ENCODE measurements at regions not wholly inside any gene's neighbourhood (a gene's known extent, or its start where the extent isn't known, plus 50 kb on each side); places are given as distances from the start of the nearest gene placed in this dataset.
"Not testable (repeated sequence)": the region's sequence is repeated elsewhere in the genome, so short reads cannot be mapped to it uniquely, and the experiment has no call there.

DNA sequence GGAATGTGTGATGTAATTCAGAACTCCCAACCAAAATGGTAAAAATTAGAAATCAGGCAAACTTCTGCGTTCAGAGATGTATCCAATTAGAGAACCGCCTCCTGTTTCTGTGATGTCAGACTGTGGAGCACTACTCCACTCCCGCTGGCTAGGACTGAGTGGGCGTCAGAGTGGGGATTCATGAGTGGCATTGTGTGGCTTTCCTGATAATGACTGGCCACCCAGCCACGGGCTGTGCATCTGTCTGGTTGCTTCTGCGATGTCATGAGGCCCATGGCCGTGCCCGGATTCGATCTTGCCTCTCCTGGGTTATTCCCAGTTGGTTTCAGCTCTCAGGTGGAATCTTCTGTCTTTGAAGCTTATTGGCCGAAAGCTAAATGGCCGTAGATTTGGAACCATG, 87.1 kb upstream of the KCNA1 start:
- no peak for DNase-seq

DNA sequence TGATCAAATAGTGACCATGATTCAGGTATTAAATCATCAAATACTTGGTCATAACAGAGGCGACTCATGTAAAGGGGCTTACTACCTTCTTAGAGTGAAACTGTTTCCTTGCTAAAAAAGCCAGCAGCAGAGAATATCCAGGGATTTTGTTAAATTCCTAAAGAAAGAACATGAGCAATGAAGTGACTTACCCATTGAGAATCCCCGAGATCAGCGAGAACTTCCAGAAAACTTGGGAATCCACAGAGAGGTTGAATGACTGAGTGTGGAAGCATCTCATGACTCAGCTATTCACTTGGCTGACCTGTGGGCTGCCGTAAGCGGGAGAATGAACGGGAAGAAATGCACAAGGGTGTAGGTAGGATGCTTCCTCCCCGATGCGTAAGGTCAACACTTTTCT, 85.3 kb upstream of the KCNA1 start:
- no peak for DNase-seq

DNA sequence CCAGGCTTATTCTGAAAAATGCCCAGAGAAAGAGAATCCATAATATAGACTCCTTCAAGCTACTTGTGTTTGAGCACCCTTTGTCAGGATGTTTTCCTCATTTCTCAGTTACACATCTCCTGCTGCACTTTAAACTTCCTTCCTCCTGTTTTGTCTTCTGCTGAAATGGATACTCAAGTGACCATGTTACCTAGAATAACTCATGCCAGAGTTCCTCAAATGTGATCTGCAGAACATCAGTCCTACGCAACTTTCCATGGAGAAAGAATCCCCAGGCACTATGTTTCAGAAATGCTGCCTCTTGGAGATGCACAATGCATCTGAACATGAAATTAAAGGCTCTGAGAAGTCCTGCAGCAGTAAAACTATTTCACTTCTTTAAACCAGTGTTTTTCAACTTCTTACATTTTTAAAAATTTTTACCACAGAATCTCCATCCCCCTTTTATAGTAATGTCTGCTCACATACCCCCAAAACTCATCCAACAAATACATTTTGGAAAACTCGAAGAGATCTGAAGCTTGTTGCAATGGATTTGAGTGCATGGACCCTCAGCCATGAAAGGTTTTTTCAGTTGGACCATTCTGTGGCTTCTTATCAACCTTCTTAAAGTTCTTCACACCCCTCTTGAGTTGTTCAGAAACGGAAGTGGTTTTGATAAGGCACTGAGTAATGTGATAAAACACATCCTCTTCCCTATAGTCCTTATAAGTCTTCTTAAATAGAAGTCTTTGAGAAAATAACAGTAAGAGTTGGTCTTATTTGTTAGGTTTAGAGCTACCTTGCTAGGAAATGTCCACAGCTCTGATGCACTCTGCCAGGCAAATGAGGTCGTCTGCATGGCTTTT, 84.5 kb upstream of the KCNA1 start:
- DNase-seq: no peak

DNA sequence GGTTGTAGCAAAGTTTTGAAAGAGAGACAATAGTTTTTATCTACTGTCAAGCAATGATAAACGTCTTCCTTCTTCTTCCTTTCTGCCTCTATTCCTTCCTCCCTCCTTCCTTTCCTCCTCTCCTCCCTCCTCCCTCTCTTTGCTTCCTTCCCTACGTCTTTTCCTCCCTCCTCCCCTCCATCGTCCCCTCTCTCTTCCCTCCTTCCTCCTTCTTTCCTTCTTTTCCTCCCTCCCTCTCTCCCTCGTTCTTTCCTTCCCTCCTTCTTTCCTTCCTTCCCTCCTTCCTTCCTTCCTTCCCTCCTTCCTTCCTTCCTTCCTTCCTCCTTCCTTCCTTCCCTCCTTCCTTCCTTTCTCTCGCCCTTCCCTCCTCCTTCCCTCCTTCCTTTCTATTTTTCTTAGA, 82.8 kb upstream of the KCNA1 start:
- DNase-seq: no peak

DNA sequence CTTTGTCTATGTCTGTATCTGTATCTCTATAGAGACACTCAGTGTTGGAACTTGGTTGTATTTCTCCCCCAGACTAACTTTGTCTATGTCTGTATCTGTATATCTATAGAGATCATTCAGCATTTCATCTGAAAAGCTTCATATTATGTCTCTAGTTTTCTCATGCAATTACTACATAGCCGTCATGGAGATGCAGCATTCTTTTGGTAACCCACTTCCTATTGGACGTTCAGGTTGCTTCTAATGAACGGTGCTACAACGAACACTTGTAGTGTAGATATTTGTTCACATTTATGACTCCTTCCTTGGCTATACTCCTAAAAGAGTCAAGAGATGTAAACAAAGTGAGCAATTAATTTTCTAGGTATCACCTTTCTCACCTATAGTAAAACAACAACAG, 81.5 kb upstream of the KCNA1 start:
- DNase-seq: no peak

DNA sequence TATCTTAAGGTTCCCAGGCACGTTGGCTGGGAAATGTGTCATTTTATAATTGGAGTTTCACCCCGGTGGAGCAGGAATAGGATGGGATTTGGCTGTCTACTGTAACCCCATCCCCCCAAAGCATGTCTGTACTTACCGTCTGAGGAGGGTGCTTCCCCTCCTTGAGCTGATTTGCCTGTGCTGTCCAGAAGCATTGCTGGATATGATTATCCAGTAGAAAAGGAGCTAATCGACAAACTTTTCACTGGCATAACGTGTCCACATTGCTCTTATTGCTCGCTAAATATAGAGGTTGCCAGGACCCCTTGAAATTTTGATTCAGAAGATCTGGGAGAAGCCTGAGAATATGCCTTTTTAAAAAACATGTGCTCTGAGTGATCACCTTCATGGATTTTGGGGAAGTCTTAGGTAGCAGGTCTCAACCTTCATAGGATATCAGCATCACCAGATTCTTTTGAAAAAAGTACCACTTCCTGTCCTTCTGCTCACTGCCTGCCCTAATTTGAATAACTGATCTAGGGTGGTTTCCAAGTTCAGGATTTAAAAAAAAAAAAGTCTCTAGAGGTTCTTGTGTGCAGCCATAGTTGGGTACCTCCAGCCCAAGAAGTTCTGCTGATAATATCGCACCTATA, 80.4 kb upstream of the KCNA1 start:
- DNase-seq: no peak

DNA sequence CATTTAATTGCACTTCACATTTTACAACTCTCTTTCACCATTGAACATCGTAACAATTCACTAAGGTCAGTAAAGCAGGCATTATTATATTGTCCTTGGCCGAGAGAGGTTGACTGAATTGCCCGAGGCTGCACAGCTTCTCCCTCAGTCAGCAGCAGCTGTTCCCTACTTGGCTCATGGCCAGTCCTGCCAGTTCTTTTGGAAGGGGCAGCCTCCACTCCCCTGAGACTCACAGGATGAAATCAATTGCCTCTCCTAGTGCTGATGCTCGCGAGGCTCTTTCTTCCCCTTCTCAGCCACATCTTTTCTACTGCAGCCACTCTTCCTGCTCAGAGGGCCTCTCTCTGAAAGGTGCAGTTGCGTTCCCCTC, 79.9 kb upstream of the KCNA1 start:
- DNase-seq: no peak

DNA sequence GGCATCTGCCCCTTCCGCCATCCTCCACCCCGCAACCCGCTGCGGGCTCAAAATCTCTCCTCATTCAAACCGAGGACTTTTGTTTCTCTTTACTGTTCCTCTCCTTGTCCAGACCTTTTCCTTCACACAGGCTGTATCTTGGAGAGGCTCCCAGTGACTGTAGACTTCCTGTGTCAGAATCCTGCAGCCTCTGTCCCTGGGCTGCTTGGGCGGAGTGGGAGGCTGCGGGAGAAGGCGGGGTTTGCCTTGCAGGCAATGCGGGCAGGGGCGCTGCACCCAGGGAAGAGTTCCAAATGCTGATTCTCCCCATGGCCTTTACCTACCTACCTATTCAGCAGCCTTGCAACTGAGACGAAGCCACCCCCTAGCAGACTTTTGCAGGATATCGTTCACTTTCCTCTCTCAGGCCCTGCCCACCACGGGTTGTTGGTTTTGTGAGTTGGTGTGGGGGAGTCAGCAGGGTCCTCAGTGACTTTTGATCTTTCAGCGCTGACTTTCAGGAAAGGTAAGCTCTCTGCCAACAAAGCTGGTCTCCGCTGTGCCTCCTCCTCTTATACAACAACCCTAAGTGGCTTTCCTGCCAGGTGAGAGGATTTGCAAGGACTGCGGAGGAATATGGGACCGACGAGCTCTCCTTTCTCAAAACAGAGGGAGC, 79.0 kb upstream of the KCNA1 start:
- no peak for DNase-seq

DNA sequence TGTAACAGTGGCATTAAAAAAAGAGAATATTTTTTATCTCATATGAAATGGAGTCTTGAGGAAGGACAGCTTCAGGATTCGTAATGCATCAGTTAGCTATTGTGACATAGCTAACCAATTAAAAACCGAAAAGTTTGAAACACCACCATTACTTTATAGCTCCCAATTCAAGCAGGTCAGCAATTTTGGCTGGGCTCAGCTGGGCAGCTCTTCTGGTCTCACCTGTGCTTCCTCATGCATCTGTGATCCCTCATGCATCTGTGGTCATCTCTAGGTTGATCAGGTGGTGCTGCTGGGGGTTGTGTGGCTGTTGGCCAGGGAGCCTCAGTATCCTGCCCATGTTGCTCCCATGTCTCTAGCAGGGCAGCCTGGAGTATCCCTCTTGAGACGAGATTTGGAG, 76.7 kb upstream of the KCNA1 start:
- DNase-seq: no peak

DNA sequence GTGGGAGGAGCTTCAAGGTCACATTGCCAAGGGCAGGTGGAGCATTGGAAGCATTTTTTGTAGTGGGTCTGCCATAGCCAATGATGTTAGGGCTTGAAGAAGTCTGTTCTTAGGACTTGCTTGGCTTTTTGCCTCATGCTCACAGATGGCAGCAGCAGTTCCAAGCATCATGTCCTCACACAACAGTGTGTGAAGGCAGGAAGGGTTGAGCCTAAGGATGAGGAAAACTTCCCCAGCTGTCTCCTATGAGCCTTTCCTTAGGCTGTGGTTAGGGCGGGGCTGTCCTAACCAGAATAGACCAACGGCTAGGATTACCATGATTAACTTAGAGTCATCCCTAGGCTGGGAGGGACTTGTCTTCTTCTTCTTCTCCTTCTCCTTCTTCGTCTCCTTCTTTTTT, 76.2 kb upstream of the KCNA1 start:
- no peak for DNase-seq

DNA sequence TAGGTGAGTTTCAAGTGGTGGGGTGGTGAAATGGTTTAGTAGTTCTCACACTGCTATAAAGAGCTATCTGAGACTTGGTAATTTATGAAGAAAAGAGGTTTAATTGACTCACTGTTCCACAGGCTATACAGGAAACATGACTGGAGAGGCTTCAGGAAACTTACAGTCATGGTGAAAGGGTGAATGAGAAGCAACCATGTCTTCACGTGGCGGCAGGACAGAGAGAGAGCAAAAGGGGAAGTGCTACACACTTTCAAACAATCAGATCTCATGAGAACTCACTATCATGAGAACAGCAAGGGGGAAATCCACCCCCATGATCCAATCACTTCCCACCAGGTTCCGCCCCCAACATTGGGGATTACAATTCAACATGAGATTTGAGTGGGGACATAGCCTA, 67.3 kb upstream of the KCNA1 start:
- DNase-seq: not testable (repeated sequence)

DNA sequence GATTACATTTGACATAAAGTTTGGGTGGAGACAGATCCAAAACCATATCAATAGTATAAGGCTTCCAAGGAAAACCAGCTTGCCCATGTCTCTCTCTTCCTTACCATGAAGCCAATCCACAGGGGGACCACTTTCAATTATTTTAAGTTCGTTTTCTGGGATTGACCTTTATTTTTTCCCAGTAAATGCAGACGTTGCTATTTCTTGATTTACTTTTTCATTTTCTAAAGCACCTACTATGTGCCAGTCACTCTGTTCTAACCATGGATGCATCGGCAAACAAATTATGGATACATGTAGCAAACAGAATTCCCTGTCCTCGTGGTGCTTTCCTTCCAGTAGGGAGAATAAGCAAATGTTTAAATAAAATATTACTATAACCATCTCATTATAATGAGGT, 65.8 kb upstream of the KCNA1 start:
- DNase-seq: no peak

DNA sequence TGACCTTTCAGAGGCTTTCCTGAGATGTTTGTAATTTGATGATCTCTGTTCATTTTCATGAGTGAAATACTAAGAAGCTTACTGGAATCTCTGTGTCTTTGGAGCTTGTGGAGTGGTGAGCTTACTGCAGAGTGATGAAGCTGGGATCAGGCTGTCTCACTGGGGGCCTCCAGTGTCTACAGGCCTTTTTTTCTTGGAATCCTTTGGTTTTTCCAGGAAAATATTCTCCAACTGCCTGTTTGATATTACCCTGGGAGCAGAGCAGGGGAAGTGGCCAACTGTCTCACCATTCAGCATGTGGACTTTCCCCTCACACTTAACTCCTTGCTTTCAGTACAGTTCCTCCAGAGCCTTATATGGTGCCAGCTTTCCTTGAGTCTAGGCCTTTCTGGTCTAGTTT, 62.0 kb upstream of the KCNA1 start:
- no peak for DNase-seq

DNA sequence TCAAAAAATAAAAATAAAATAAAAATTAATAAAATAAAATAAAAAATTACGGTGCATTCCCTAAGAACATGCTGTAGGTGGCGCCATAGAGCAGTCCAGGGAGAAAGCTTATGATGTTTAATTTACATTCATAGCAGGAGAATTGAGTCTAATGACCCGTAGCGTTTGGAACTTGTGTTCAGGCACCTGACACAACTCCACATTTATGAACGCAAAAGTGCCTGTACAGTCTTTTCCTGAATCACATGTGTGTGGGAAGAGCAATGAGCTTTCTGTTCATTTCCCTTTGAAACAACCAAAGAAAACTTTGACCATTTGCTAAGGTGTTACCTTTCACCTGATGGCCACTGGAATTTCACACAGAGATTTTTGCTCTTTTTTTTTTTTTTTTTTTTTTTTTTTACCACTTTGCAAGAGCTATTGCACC, 60.6 kb upstream of the KCNA1 start:
- DNase-seq: no peak

DNA sequence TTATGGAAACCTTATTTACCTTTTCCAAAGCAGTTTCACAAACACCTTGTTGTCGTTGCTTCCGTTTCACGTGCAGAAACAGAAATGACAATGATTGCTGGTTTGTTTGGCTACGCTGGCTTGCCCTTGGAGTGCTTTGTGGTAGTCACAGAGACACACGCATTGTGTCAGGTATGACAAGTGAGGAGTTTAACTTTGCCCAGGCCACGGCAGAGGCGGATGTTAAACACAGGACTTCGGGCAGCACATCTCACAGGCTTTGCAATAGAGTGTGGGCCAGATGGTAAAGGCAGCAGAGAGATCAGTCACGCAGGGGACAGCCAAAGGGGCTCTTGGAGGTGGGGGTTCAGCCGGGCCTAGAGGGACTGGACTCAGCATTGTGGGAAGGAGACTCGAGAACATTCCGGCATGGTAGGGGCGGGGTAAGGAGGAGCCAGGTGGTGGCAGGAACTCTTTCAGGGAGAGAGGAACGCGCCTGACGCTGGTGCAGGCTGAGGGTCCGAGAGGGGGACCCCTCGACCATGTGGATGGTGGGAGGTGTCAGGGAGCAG, 59.8 kb upstream of the KCNA1 start:
- DNase-seq: no peak

DNA sequence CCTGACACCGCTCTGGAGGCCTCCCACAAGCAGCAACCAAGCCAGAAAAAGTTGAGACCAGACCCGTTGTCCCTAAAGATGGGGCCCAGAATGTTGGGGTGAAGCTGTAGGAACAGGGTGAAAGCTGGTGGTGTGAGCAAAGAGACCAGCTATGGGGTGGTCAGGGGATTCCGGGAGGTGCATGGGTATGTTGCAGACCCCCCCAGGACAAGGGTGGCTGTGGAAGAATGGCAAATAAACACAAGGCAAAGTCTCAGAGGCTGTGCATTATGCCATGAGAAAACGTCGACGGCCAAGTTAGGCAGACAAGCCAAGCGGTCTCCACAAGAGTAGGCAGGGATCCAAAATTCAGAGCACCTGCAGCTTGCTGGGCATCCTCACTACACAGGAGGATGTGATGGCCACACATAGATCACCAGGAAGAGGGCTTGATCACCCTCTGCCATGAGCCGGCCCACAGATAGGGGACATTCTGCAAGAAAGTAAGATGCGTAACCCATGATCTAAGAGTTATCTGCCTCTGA, 58.8 kb upstream of the KCNA1 start:
- DNase-seq: no peak

DNA sequence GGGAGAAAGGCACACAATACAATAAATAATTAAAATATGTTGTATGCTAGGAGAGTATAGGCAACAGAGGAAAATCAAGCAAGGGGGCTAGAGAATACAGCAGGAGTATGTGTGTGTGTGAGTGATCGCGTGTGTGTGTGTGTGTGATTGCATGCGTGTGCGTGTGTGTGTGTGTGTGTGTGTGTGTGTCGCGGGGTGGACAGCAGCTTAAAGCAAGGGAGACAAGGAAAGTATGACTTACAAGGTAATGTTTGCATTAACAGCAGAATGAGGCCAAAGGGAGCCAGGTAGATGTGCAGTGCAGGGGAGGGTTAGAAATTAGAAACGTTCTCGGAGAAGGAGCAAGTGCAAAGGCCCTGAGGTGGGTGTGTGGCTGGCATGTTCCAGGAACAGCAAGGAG, 57.4 kb upstream of the KCNA1 start:
- DNase-seq: no peak

DNA sequence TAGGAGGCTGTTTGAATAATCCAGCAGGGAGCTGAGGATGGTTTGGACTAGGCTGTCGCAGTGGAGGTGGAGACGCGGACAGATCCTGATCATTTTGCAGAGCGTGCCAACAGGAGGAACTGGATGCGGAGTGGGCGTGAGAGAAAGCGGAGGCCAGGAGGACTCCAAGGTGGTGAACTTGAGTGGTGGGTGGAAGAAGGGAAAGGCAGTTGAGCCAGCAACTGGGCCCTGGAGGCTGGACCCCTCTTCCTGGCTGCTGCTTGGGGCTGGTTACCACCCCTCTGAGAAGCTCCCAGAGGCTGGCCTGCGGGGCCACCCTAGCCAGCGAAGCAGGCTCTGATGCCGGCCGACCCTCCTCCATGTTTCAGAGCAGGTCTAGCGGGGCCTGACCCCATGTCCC, 56.8 kb upstream of the KCNA1 start:
- no peak for DNase-seq

DNA sequence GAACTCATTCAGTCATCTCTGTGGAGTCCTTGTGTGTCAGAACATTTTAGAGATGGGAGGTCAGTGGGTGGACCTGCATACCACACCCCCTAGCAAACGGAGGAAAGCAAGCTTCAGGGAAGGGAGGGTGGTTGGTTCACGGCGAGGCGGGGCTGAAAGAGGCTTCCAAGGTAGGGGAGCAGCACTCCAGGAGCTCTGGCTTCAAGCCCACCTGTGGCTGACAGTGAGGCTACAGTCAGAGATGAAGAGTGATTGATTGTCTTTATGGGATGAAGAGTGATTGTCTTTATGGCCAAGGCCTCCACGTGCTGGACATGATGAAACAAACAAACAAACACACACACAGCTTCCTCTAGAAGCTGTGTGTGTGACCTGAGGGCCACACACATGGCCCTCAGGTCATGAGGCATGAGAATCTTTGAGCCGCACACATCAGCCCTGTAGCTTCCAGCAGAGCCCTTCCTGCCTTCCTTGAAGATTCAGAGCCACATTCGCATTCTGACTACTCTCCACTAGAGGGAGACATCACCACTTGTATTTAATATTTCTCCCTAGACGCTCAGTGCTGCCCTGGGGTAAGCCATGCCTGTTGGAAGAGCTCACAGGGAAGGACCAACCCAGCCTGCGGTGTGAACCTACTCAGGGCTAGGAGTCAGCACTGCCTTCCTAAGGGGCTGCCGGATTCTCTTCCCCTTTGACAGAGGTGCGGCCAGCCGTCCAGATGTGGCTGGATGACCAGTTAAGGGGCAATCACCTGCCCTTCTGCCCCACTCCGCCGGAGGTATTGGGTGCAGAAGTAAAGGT, 54.4 kb upstream of the KCNA1 start:
- peak; percentile 31 for DNase-seq

DNA sequence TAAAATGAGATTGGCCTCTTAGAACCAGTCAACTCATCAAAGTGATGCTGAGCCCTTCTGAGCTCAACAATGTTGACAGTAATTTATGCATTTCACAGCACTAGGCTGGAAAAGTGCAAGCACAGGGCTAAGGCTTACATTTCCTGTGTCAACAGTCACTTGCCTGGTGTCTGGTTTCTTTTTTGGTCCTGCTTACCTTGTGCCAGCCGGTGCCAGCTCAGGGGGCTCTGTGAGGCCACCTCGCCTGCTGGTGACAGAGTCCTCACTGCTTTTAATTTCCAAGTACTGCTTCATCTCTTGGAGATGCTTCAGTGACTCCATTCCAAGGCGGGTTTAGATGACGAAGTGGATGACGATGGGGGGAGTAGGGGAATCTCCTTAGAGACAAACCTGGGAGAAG, 53.1 kb upstream of the KCNA1 start:
- no peak for DNase-seq

DNA sequence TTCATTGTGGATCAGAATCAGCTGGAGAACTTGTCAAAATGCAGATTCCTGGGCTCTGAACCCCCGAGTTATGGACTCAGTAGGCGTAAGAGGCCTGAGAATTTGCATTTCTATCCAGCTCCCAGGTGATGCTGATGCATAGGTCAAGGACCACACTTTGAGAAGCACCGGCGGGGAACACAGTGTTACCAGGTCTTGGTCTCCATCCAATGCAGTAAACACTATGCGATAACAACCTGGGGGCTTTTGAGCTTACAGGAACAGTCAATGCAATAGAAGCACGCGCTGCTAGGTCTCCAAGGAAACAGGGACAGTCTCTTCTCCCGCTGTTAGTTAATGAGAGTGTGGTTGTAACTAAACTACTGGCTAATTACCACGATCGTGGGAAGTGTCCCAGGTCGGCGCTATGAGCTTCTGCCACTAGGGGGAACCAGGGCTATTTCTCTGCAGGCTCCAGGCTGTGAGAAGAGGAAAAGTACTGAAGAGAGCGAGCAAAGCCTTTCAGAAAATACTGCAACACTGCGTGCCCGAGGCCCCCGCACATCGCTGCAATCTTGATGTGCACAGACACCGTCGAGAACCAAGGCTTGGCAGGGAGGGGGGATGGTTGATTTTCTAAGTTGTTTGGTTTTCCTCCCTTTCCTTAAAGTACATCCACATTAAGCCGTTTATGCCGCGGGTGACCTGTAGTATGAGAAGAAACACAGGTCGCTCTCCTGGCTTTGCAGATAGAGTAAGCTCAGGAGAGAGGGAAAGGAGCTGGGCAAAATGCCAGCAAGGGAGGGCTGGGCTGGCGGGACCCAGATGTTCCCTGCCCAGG, 52.0 kb upstream of the KCNA1 start:
- DNase-seq: peak; percentile 48

DNA sequence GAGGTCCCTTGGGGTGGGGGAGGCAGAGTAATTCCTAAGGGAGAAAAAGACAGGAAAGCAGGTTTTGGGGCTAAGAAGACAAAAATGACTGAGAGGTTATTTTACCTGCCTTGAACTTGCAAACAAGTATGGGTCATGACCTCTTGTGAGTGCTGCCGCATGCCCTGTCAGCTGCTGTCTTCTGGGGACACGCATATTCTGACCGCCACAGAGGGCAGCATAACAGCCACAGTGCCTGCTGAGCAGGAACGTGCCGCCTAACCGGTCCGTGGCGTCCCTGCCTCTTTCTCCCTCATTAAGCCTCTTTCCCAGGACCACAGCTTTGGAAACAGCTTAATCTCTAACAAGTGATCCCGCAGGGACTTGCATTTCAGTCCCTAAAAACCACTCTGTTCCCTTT, 51.3 kb upstream of the KCNA1 start:
- DNase-seq: no peak
